MG63 (cell line): ENCODE measurements at regions not wholly inside any gene's neighbourhood (a gene's known extent, or its start where the extent isn't known, plus 50 kb on each side); places are given as distances from the start of the nearest gene placed in this dataset.

Experiments used
- DNase-seq: peaks from one replicate; pipeline ENCODE4 v3.0.0-alpha.2; 2020
- H3K27me3 ChIP-seq: fragments of 250-450 bp; sonication (Bioruptor Pico); 2 replicates; pipeline ENCODE4 v1.5.1; 2020; ENCODE audit warnings: mild to moderate bottlenecking, moderate library complexity
- H3K36me3 ChIP-seq: fragments of 250-450 bp; sonication (Bioruptor Pico); 2 replicates; pipeline ENCODE4 v1.5.1; 2020; ENCODE audit warnings: mild to moderate bottlenecking, moderate library complexity
- H3K4me3 ChIP-seq: fragments of 250-450 bp; sonication (Bioruptor Pico); 2 replicates; pipeline ENCODE4 v1.5.1; 2020; ENCODE audit warnings: mild to moderate bottlenecking, moderate library complexity
- H3K9me3 ChIP-seq: fragments of 250-450 bp; sonication (Bioruptor Pico); 2 replicates; pipeline ENCODE4 v1.5.1; 2020; ENCODE audit warnings: mild to moderate bottlenecking, moderate library complexity

DNA sequence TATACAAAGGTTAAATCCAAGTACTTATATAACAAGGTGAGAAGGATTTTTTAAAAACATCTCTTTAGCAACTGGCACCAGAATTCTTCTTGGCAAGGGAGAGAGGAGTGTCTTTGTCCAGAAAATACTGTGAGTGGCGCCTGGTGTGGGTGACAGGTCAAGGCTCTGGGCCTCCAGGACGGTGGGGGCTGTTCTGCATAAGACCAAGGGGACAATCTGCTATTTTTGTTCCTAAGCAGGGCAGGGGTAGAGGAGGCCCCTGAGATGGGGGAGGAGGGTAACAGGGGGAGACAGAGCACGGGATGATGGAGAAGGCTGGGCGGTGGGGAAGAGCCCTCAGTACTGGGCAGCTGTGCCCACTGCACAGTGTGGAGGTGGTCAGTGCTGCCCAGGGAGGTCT is 51.6 kb upstream of the TAF1B start:
- DNase-seq, result no peak
- Histone ChIP-seq H3K27me3 (no peaks in the 10 kb centered on the region), H3K9me3 (peaks cover 3% of the 10 kb centered on the region; the same call in 1 of the 2 replicates), H3K36me3 (no peaks in the 10 kb centered on the region), H3K4me3 (no peak overlapping the region)

GRCh38 chr2:9793156-9793917 is 49.9 kb upstream of the TAF1B start:
- Histone ChIP-seq H3K27me3 (no peaks in the 10 kb centered on the region), H3K4me3 (no peak overlapping the region), H3K36me3 (no peaks in the 10 kb centered on the region), H3K9me3 (peaks cover 3% of the 10 kb centered on the region; the same call in 1 of the 2 replicates)
- DNase-seq, result no peak
